Endothelial cell of umbilical vein (primary cell): ENCODE measurements at regions not wholly inside any gene's neighbourhood (a gene's known extent, or its start where the extent isn't known, plus 50 kb on each side); places are given as distances from the start of the nearest gene placed in this dataset.

Source experiments
- BruUV-seq: library from RNA; stranded (reverse); fragments of 400-500 nt; replicated peaks from 2 replicates; lab custom pipeline; 2021; lab: Mats Ljungman, UMichigan
- CTCF ChIA-PET: fragments of 300-600, 350-600 bp; sonication (Branson Sonifier 250); formaldehyde crosslinking; loops from one replicate; lab custom pipeline; 2021; ENCODE audit warnings: antibody characterized with exemption, inconsistent platforms; lab: Charles Lee
- POLR2A ChIA-PET: fragments of 300-600, 350-600 bp; sonication (Branson Sonifier 250); formaldehyde crosslinking; loops from one replicate; lab custom pipeline; 2021; ENCODE audit warnings: antibody characterized with exemption, inconsistent platforms; lab: Charles Lee
- DNase-seq: peaks from one replicate; pipeline ENCODE4 v3.0.0-alpha.2; 2011; ENCODE audit warnings: low read depth, low spot score
- FAIRE-seq: peaks from 2 replicates; lab custom pipeline; 2011; peaks lifted over from hg19 to GRCh38; lab: Jason Lieb, UNC
- H2AFZ ChIP-seq: 2 replicates; pipeline ENCODE4 v1.6.0; 2012; ENCODE audit warnings: low read depth, low read length, control low read depth, inconsistent platforms
- H3K27ac ChIP-seq: 2 replicates; pipeline ENCODE4 v1.5.1; 2011; ENCODE audit warnings: low read depth, mild to moderate bottlenecking, control low read depth, low read length, moderate library complexity; ENCODE audit not compliant: insufficient read depth
- H3K27me3 ChIP-seq, 2 experiments: 2 replicates each; pipeline versions ENCODE4 v1.6.0 to v1.6.1; 2011; ENCODE audit warnings: low read length in 2 of 2, mixed read lengths in 1 of 2; ENCODE audit not compliant: control insufficient read depth in 2 of 2, insufficient read depth in 2 of 2
- H3K36me3 ChIP-seq, 2 experiments: 2 replicates in 1 of 2; 3 replicates in 1 of 2; pipeline ENCODE4 v1.5.1; 2011; ENCODE audit warnings: low read length in 2 of 2, mild to moderate bottlenecking in 1 of 2, moderate library complexity in 1 of 2; ENCODE audit not compliant: control insufficient read depth in 2 of 2, insufficient read depth in 2 of 2; ENCODE audit errors: extremely low read depth in 1 of 2
- H3K4me1 ChIP-seq: 3 replicates; pipeline ENCODE4 v1.5.1; 2011; ENCODE audit warnings: mild to moderate bottlenecking, low read length; ENCODE audit not compliant: control insufficient read depth, insufficient read depth; ENCODE audit errors: extremely low read depth
- H3K4me2 ChIP-seq: 2 replicates; pipeline ENCODE4 v1.6.1; 2011; ENCODE audit warnings: low read length, control low read depth, mixed read lengths; ENCODE audit not compliant: insufficient read depth
- H3K4me3 ChIP-seq, 3 experiments: fragments of 200-600 bp in 1 of 3; sonication (generic), shearing (Covaris generic) in 1 of 3; replicated peaks in 1 of 3; 2 replicates each; pipeline ENCODE4 v1.5.1; 2011 to 2016; ENCODE audit warnings: control low read depth in 3 of 3, low read length in 3 of 3, mild to moderate bottlenecking in 2 of 3, inconsistent platforms in 1 of 3, low read depth in 1 of 3, moderate library complexity in 1 of 3; ENCODE audit not compliant: insufficient read depth in 1 of 3
- H3K79me2 ChIP-seq: 2 replicates; pipeline ENCODE4 v1.6.0; 2012; ENCODE audit warnings: low read length, inconsistent platforms; ENCODE audit not compliant: control insufficient read depth, insufficient read depth
- H3K9ac ChIP-seq: replicated peaks from 2 replicates; pipeline ENCODE3; 2011; ENCODE audit warnings: low read length, control low read depth; ENCODE audit not compliant: insufficient read depth; ENCODE audit errors: extremely low read depth
- H3K9me1 ChIP-seq: replicated peaks from 3 replicates; pipeline ENCODE4 v1.6.0; 2011; ENCODE audit warnings: mild to moderate bottlenecking, low read length; ENCODE audit not compliant: control insufficient read depth, insufficient read depth; ENCODE audit errors: extremely low read depth
- H3K9me3 ChIP-seq: replicated peaks from 2 replicates; pipeline ENCODE4 v1.5.1; 2012; ENCODE audit warnings: low read length, inconsistent platforms; ENCODE audit not compliant: control insufficient read depth, insufficient read depth
- H4K20me1 ChIP-seq: replicated peaks from 2 replicates; pipeline ENCODE3; 2011; ENCODE audit warnings: mild to moderate bottlenecking, low read length; ENCODE audit not compliant: control insufficient read depth, insufficient read depth; ENCODE audit errors: extremely low read depth
- CTCF ChIP-seq, 2 donors: IDR thresholded peaks; 1 replicate in 1 of 2; 2 replicates in 1 of 2; pipeline ENCODE4 v1.5.1; 2011; ENCODE audit warnings: low read length in 2 of 2, mild to moderate bottlenecking in 2 of 2, moderate library complexity in 2 of 2, control low read depth in 1 of 2, inconsistent platforms in 1 of 2, low read depth in 1 of 2; ENCODE audit not compliant: insufficient read depth in 1 of 2; ENCODE audit errors: extremely low read depth in 1 of 2
- EZH2 ChIP-seq: IDR thresholded peaks from 2 replicates; pipeline ENCODE4 v1.6.1; 2012; ENCODE audit warnings: borderline replicate concordance, low read depth, mild to moderate bottlenecking, moderate library complexity, low read length, inconsistent platforms; ENCODE audit not compliant: severe bottlenecking
- FOS ChIP-seq: IDR thresholded peaks from 2 replicates; pipeline ENCODE4 v1.6.1; 2011; ENCODE audit warnings: mild to moderate bottlenecking, low read length, moderate library complexity, borderline replicate concordance; ENCODE audit not compliant: insufficient read depth
- JUN ChIP-seq: IDR thresholded peaks from 2 replicates; pipeline ENCODE4 v1.6.1; 2011; ENCODE audit warnings: borderline replicate concordance, low read depth; ENCODE audit not compliant: insufficient read length, insufficient read depth
- MAX ChIP-seq: IDR thresholded peaks from 2 replicates; pipeline ENCODE4 v1.6.1; 2011; ENCODE audit not compliant: insufficient read depth, insufficient read length
- POLR2A ChIP-seq: IDR thresholded peaks from 2 replicates; pipeline ENCODE4 v1.6.1; 2012; ENCODE audit warnings: low read depth, mild to moderate bottlenecking, control low read depth, low read length
- POLR2AphosphoS5 ChIP-seq: IDR thresholded peaks from 2 replicates; pipeline ENCODE4 v1.6.1; 2012; ENCODE audit warnings: low read depth, mild to moderate bottlenecking, control low read depth, low read length, moderate library complexity; ENCODE audit not compliant: insufficient read depth
- dilution Hi-C: fragments of 300-500 bp; cut with MboI; formaldehyde crosslinking; loops from one replicate; pipeline ENCODE4 v1.15.0; 2019; ENCODE audit warnings: low sequenced_read_pairs; ENCODE audit not compliant: extremely low pct_ligation_motif_present
- intact Hi-C: fragments of 100-400 bp; cut with micrococcal nuclease; formaldehyde crosslinking; loops from one replicate; pipeline ENCODE4 v1.10.0; 2022

- dilution Hi-C loops (no loop called here), intact Hi-C loops (loop anchor here (5.0 kb wide), 1 partner anchor 139 kb away; no protein-coding TSS in a partner anchor)
- Histone ChIP-seq H3K36me3 (no peaks in the 10 kb centered on the region), H3K27ac (no peak overlapping the region), H3K4me1 (no peaks in the 10 kb centered on the region), H3K79me2 (no peaks in the 10 kb centered on the region), H3K9me1 (no peaks in the 10 kb centered on the region), H2AFZ (no peak overlapping the region), H3K9me3 (no peaks in the 10 kb centered on the region), H3K27me3 (peaks cover 0 to 8% of the 10 kb centered on the region in 2 experiments), H4K20me1 (no peaks in the 10 kb centered on the region), H3K4me3 (no peak overlapping the region), H3K4me2 (no peak overlapping the region), H3K9ac (no peak overlapping the region)
- peak; percentile 34 for DNase-seq
- FAIRE-seq: peak; percentile 91
- BruUV-seq: no TSS peak
- POLR2A ChIA-PET: no interaction called here
- TF ChIP-seq MAX: no peak
- TF ChIP-seq FOS: peak; percentile 32
- TF ChIP-seq POLR2A: no peak
- TF ChIP-seq JUN: peak; percentile 5
- TF ChIP-seq POLR2AphosphoS5: no peak
- no peak for TF ChIP-seq EZH2
- no peak for TF ChIP-seq CTCF (IDR thresholded peaks at IDR 0.05; ENCODE audit: extremely low read depth in 1 of 2, insufficient read depth in 1 of 2, low read depth in 1 of 2, low read length in 2 of 2)
- CTCF ChIA-PET: interaction anchor here (0.7 to 3.2 kb wide), 12 partner anchors 10 to 638 kb away, joined by 3 to 35 read pairs (median 5); no protein-coding TSS in a partner anchor
Observed at GRCh38 chr16:87201052-87201451, 116.1 kb downstream of the C16orf95 start.
